K562 (cell line): ENCODE measurements at regions not wholly inside any gene's neighbourhood (a gene's known extent, or its start where the extent isn't known, plus 50 kb on each side); places are given as distances from the start of the nearest gene placed in this dataset.

Source experiments
- ATAC-seq: fragments of 200-7000 bp; cut with Tn5 transposase; 3 replicates; pipeline ENCODE4 v1.9.1; 2020; ENCODE audit warnings: moderate library complexity
- BruUV-seq: library from RNA; stranded (reverse); fragments of 400-500 nt; replicated peaks from 2 replicates; lab custom pipeline; 2021; lab: Mats Ljungman, UMichigan
- CTCF ChIA-PET: fragments of 300-600 bp; formaldehyde crosslinking; extraction: SDS; loops from one replicate; lab custom pipeline; 2021; ENCODE audit warnings: low intra/inter-chr PET ratio; lab: Yijun Ruan, JAX
- POLR2A ChIA-PET: fragments of 300-600, 350-650 bp; sonication (Branson Sonifier 250); formaldehyde crosslinking; extraction: SDS; loops from one replicate; lab custom pipeline; 2021; ENCODE audit warnings: antibody characterized with exemption, inconsistent platforms; lab: Yijun Ruan, JAX
- DNase-seq, 4 experiments: peaks; one replicate each; pipeline versions ENCODE4 v3.0.0 to v3.0.0-alpha.2; 2011 to 2018; ENCODE audit warnings: low spot score in 3 of 4, mixed read lengths in 3 of 4; ENCODE audit errors: extremely low read depth in 1 of 4
- FAIRE-seq: peaks from 2 replicates; lab custom pipeline; 2011; peaks lifted over from hg19 to GRCh38; lab: Jason Lieb, UNC
- H2AFZ ChIP-seq: 2 replicates; pipeline ENCODE4 v1.6.0; 2011; ENCODE audit warnings: low read depth, low read length, control low read depth, inconsistent platforms
- H3K27ac ChIP-seq: fragments of 200-600 bp; 3 replicates; pipeline ENCODE4 v1.8.0; 2011; ENCODE audit warnings: low read depth, mild to moderate bottlenecking, control low read depth, inconsistent platforms, low read length, moderate library complexity, mixed read lengths; ENCODE audit errors: extremely low read depth
- H3K27me3 ChIP-seq, 2 experiments: fragments of 300-600 bp in 1 of 2; 2 replicates in 1 of 2; 3 replicates in 1 of 2; pipeline versions ENCODE4 v1.6.0 to v1.8.0; 2011; ENCODE audit warnings: inconsistent platforms in 2 of 2, low read length in 2 of 2, mild to moderate bottlenecking in 1 of 2, mixed read lengths in 1 of 2, moderate library complexity in 1 of 2; ENCODE audit not compliant: control insufficient read depth in 2 of 2, insufficient read depth in 2 of 2
- H3K36me3 ChIP-seq: fragments of 300-600 bp; 3 replicates; pipeline ENCODE4 v1.8.0; 2011; ENCODE audit warnings: mild to moderate bottlenecking, low read length, inconsistent platforms; ENCODE audit not compliant: control insufficient read depth, insufficient read depth
- H3K4me1 ChIP-seq, 2 experiments: fragments of 200-600 bp in 1 of 2; replicated peaks in 1 of 2; 2 replicates in 1 of 2; 3 replicates in 1 of 2; pipeline versions ENCODE4 v1.5.1 to v1.8.0; 2011; ENCODE audit warnings: inconsistent platforms in 2 of 2, low read length in 2 of 2, mild to moderate bottlenecking in 1 of 2, mixed read lengths in 1 of 2, moderate library complexity in 1 of 2; ENCODE audit not compliant: control insufficient read depth in 2 of 2, insufficient read depth in 2 of 2
- H3K4me2 ChIP-seq: 2 replicates; pipeline ENCODE4 v1.6.1; 2011; ENCODE audit warnings: low read length, control low read depth, inconsistent platforms, mixed read lengths; ENCODE audit not compliant: insufficient read depth
- H3K4me3 ChIP-seq: fragments of 200-600 bp; sonication (generic), shearing (Covaris generic); 2 replicates; pipeline ENCODE4 v1.5.1; 2016; ENCODE audit warnings: control low read depth, inconsistent platforms
- H3K79me2 ChIP-seq: fragments of 200-600 bp; 3 replicates; pipeline ENCODE4 v1.8.0; 2011; ENCODE audit warnings: low read length, inconsistent platforms; ENCODE audit not compliant: control insufficient read depth, insufficient read depth
- H3K9ac ChIP-seq, 2 experiments: 2 replicates each; pipeline versions ENCODE4 v1.6.0 to v1.6.1; 2011; ENCODE audit warnings: low read depth in 2 of 2, low read length in 2 of 2, control low read depth in 1 of 2, inconsistent platforms in 1 of 2, mild to moderate bottlenecking in 1 of 2, mixed read lengths in 1 of 2; ENCODE audit not compliant: insufficient read depth in 1 of 2
- H3K9me1 ChIP-seq: one replicate; pipeline ENCODE4 v1.6.0; 2011; ENCODE audit warnings: inconsistent platforms, mild to moderate bottlenecking, low read length, moderate library complexity; ENCODE audit not compliant: control insufficient read depth, insufficient read depth
- H3K9me3 ChIP-seq: replicated peaks from 2 replicates; pipeline ENCODE4 v1.5.1; 2011; ENCODE audit warnings: low read depth, low read length, inconsistent platforms; ENCODE audit not compliant: control insufficient read depth, insufficient read depth
- H4K20me1 ChIP-seq: replicated peaks from 2 replicates; pipeline ENCODE4 v1.6.1; 2011; ENCODE audit warnings: low read length, inconsistent platforms, mixed read lengths; ENCODE audit not compliant: control insufficient read depth, insufficient read depth
- BCL6 ChIP-seq: fragments of 250-450 bp; sonication (Bioruptor Pico); IDR thresholded peaks from 2 replicates; pipeline ENCODE4 v1.4.0; 2020
- BMI1 ChIP-seq: fragments of 150-350 bp; IDR thresholded peaks from 2 replicates; pipeline ENCODE4 v1.6.1; 2014; ENCODE audit warnings: low read length
- CBX8 ChIP-seq: fragments of 200-600 bp; sonication (generic); IDR thresholded peaks from 2 replicates; pipeline ENCODE4 v1.6.1; 2012; ENCODE audit warnings: borderline replicate concordance, mixed run types, low read depth, mild to moderate bottlenecking, moderate library complexity, mixed read lengths, low read length, control low read depth, inconsistent platforms; ENCODE audit not compliant: poor library complexity, severe bottlenecking; ENCODE audit errors: extremely low read depth
- FOS ChIP-seq: IDR thresholded peaks from 3 replicates; pipeline ENCODE4 v1.6.1; 2011; ENCODE audit not compliant: insufficient read length; ENCODE audit errors: extremely low read depth
- KAT2B ChIP-seq: IDR thresholded peaks from one replicate; pipeline ENCODE4 v1.6.1; 2012; ENCODE audit warnings: low read depth, mild to moderate bottlenecking, control low read depth, inconsistent platforms, low read length, moderate library complexity
- MLLT1 ChIP-seq, 2 experiments: fragments of 450-650 bp; IDR thresholded peaks; 2 replicates each; pipeline ENCODE4 v1.6.1; 2016
- TBL1XR1 ChIP-seq, 2 experiments: IDR thresholded peaks; 2 replicates each; pipeline ENCODE4 v1.6.1; 2012; ENCODE audit warnings: improper control_type of control experiment in 2 of 2, low read length in 2 of 2, mild to moderate bottlenecking in 1 of 2
- ZBTB5 ChIP-seq: fragments of 450-650 bp; IDR thresholded peaks from 2 replicates; pipeline ENCODE4 v1.6.1; 2017; ENCODE audit warnings: antibody characterized with exemption
- ZBTB8A ChIP-seq: fragments of 450-650 bp; IDR thresholded peaks from 2 replicates; pipeline ENCODE4 v1.6.1; 2018; ENCODE audit warnings: mild to moderate bottlenecking, moderate library complexity; ENCODE audit not compliant: partially characterized antibody
- ZNF197 ChIP-seq: fragments of 200-800 bp; sonication (Bioruptor generic); IDR thresholded peaks from 2 replicates; pipeline ENCODE4 v1.6.1; 2016; ENCODE audit warnings: low read depth, missing genetic modification characterization, missing compliant biosample characterization
- ZNF584 ChIP-seq: fragments of 200-800 bp; sonication (Bioruptor generic); IDR thresholded peaks from 2 replicates; pipeline ENCODE4 v1.6.1; 2016; ENCODE audit warnings: low read depth, mild to moderate bottlenecking, missing genetic modification characterization, missing compliant biosample characterization
- WGBS: fragments of 100-300 bp; shearing (Covaris generic); methylation state at CpG from one replicate; pipeline ENCODE4 v1.1.6; 2016; ENCODE audit warnings: low coverage, mixed read lengths; ENCODE audit not compliant: insufficient coverage; ENCODE audit errors: missing lambda C conversion rate; 5-methylcytosine and 5-hydroxymethylcytosine counted together
- in situ Hi-C: fragments of 300-500 bp; cut with MboI; formaldehyde crosslinking; loops from 4 replicates; pipeline ENCODE4 v1.15.0; 2018; ENCODE audit warnings: inconsistent platforms, mixed read lengths
- intact Hi-C: fragments of 100-400 bp; cut with micrococcal nuclease; formaldehyde crosslinking; loops from 2 replicates; pipeline ENCODE4 v1.14.2; 2022
- TF ChIP-seq, protein P1 (sequence below): sonication (generic); formaldehyde crosslinking; IDR thresholded peaks from 2 replicates; pipeline ENCODE4 v1.8.0; 2022; ENCODE audit warnings: mild to moderate bottlenecking, missing genetic modification reagents

DNA sequence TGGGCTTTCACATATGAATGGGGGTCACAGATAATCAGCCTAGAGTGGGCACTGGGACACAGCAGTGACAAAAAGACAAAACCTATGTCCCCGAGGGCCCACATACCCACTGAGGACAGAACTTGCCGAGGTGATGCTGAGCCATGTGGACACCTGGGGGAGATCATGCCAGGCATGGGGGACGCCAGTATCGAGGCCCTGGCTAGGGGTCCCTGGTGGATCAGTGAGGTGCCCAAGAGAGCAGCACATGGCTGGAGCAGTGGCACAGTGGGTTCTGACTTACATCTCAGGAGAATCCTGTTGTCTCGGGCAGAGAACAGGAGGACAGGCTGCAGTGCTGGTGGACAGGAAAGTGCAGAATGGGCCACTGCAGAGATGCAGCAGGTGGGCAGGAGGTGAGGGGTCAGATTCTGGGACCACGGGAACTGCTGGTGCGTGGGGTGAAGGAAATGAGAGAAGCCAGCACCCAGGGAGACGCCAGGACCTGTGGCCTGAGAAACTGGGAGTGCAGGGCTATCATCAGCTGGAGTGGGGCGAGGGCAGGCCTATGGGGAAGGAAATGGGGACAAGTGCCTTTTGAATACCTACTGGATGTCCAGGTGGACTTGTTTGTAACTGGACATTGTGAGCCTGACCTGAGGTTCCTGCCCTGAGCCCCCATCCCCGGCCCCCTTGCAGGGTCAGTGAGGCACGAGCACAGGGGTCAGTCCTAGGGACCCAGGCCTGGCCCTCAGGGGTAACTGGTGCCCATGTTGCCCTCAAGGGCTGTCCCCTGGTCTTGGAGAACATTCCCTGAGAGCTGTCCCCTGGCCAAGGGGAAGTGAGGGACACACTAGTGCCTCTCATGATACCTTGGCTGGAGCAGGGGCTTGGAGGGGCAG, 91.2 kb upstream of the RET start:
- ChIA-PET CTCF (no interaction called here), POLR2A (no interaction called here)
- Histone ChIP-seq H3K4me3 (no peak overlapping the region), H3K27ac (no peak overlapping the region), H3K4me1 (peaks cover 7 to 29% of the 10 kb centered on the region in 2 experiments; a peak in 4 of 5 replicates), H3K9ac (no peak overlapping the region), H3K9me1 (peaks cover 3% of the 10 kb centered on the region), H3K36me3 (no peaks in the 10 kb centered on the region), H3K27me3 (peaks cover 0 to 41% of the 10 kb centered on the region in 2 experiments; a peak in 1 of 5 replicates), H3K4me2 (no peak overlapping the region), H2AFZ (no peak overlapping the region), H4K20me1 (peaks cover 4% of the 10 kb centered on the region; the same call in 1 of the 2 replicates), H3K9me3 (no peaks in the 10 kb centered on the region), H3K79me2 (no peaks in the 10 kb centered on the region)
- in situ Hi-C loops: no loop called here
- ATAC-seq (no peak), DNase-seq (no peak), FAIRE-seq (no peak)
- no TSS peak for BruUV-seq
- intact Hi-C loops: loop anchor here (10.0 kb wide), 1 partner anchor 89 kb away; the partner anchor contains the start of gene RET
- WGBS: under 1% methylated on average over 11 of the region's 11 CpGs
- TF ChIP-seq MLLT1 (IDR thresholded peaks at IDR 0.05): no peak
- no peak for TF ChIP-seq TBL1XR1 (IDR thresholded peaks at IDR 0.05; ENCODE audit: low read length in 2 of 2)
- TF ChIP-seq ZNF584 (CRISPR knock-in tag): no peak
- TF ChIP-seq BCL6 (CRISPR knock-in tag): no peak
- TF ChIP-seq ZBTB5: no peak
- TF ChIP-seq, protein P1, sequence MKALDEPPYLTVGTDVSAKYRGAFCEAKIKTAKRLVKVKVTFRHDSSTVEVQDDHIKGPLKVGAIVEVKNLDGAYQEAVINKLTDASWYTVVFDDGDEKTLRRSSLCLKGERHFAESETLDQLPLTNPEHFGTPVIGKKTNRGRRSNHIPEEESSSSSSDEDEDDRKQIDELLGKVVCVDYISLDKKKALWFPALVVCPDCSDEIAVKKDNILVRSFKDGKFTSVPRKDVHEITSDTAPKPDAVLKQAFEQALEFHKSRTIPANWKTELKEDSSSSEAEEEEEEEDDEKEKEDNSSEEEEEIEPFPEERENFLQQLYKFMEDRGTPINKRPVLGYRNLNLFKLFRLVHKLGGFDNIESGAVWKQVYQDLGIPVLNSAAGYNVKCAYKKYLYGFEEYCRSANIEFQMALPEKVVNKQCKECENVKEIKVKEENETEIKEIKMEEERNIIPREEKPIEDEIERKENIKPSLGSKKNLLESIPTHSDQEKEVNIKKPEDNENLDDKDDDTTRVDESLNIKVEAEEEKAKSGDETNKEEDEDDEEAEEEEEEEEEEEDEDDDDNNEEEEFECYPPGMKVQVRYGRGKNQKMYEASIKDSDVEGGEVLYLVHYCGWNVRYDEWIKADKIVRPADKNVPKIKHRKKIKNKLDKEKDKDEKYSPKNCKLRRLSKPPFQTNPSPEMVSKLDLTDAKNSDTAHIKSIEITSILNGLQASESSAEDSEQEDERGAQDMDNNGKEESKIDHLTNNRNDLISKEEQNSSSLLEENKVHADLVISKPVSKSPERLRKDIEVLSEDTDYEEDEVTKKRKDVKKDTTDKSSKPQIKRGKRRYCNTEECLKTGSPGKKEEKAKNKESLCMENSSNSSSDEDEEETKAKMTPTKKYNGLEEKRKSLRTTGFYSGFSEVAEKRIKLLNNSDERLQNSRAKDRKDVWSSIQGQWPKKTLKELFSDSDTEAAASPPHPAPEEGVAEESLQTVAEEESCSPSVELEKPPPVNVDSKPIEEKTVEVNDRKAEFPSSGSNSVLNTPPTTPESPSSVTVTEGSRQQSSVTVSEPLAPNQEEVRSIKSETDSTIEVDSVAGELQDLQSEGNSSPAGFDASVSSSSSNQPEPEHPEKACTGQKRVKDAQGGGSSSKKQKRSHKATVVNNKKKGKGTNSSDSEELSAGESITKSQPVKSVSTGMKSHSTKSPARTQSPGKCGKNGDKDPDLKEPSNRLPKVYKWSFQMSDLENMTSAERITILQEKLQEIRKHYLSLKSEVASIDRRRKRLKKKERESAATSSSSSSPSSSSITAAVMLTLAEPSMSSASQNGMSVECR (CRISPR knock-in tag): no peak
- TF ChIP-seq FOS: no peak
- no peak for TF ChIP-seq BMI1
- TF ChIP-seq KAT2B: no peak
- TF ChIP-seq CBX8: no peak
- TF ChIP-seq ZNF197 (CRISPR knock-in tag): no peak
- TF ChIP-seq ZBTB8A: no peak
